ENCODE measurements at regions not wholly inside any gene's neighbourhood (a gene's known extent, or its start where the extent isn't known, plus 50 kb on each side); places are given as distances from the start of the nearest gene placed in this dataset.

GRCh38 chr2:152961351-152961750 lies 242.9 kb downstream of the ARL6IP6 start:
- no peak for TF ChIP-seq CTCF (IDR thresholded peaks at IDR 0.05)
- TF ChIP-seq POLR2A (IDR thresholded peaks at IDR 0.05), result no peak
